Epithelial cell of proximal tubule (primary cell): ENCODE measurements at regions not wholly inside any gene's neighbourhood (a gene's known extent, or its start where the extent isn't known, plus 50 kb on each side); places are given as distances from the start of the nearest gene placed in this dataset.
"Not testable (repeated sequence)": the region's sequence is repeated elsewhere in the genome, so short reads cannot be mapped to it uniquely, and the experiment has no call there.

Experiments
- DNase-seq: peaks from one replicate; pipeline ENCODE4 v3.0.0-alpha.2; 2011; ENCODE audit warnings: low read depth
- H3K4me3 ChIP-seq: 2 replicates; pipeline ENCODE4 v1.5.1; 2011; ENCODE audit warnings: low read depth, mild to moderate bottlenecking, low read length
- CTCF ChIP-seq: conservative IDR thresholded peaks from 2 replicates; pipeline ENCODE4 v1.5.1; 2012; ENCODE audit warnings: low read depth, mild to moderate bottlenecking, low read length

GRCh38 chr2:52345676-52346075, 1313.7 kb upstream of the NRXN1 start:
- no peak for TF ChIP-seq CTCF
- H3K4me3 ChIP-seq = no peak overlapping the region
- no peak for DNase-seq

- no peak overlapping the region for H3K4me3 ChIP-seq
- TF ChIP-seq CTCF = no peak
- no peak for DNase-seq
Observed at GRCh38 chr2:52345082-52345481, 1313.2 kb upstream of the NRXN1 start.

GRCh38 chr2:52343706-52344266, 1311.9 kb upstream of the NRXN1 start:
- DNase-seq = no peak
- H3K4me3 ChIP-seq = no peak overlapping the region
- no peak for TF ChIP-seq CTCF

- H3K4me3 ChIP-seq = no peak overlapping the region
- DNase-seq = no peak
- TF ChIP-seq CTCF = no peak
Observed at GRCh38 chr2:52343010-52343409, 1311.1 kb upstream of the NRXN1 start.

GRCh38 chr2:52342458-52342857, 1310.5 kb upstream of the NRXN1 start:
- DNase-seq = no peak
- H3K4me3 ChIP-seq = no peak overlapping the region
- no peak for TF ChIP-seq CTCF

GRCh38 chr2:52341732-52342131, 1309.8 kb upstream of the NRXN1 start:
- no peak overlapping the region for H3K4me3 ChIP-seq
- DNase-seq = no peak
- no peak for TF ChIP-seq CTCF

GRCh38 chr2:52340171-52340570, 1308.2 kb upstream of the NRXN1 start:
- no peak for DNase-seq
- no peak for TF ChIP-seq CTCF
- H3K4me3 ChIP-seq = no peak overlapping the region

- DNase-seq, H3K4me3 ChIP-seq: not testable (repeated sequence)
Observed at GRCh38 chr2:52337786-52338185, 1305.9 kb upstream of the NRXN1 start.
